HCT116 (cell line): ENCODE measurements at regions not wholly inside any gene's neighbourhood (a gene's known extent, or its start where the extent isn't known, plus 50 kb on each side); places are given as distances from the start of the nearest gene placed in this dataset.

Source experiments
- ATAC-seq: fragments of 200-7000 bp; cut with Tn5 transposase; 2 replicates; pipeline ENCODE4 v1.9.1; 2020; ENCODE audit warnings: mild to moderate bottlenecking, moderate library complexity
- BruUV-seq: library from RNA; stranded (reverse); fragments of 400-500 nt; replicated peaks from 2 replicates; lab custom pipeline; 2021; lab: Mats Ljungman, UMichigan
- CTCF ChIA-PET: fragments of 300-600 bp; sonication (Branson Sonifier 250); formaldehyde crosslinking; loops from one replicate; lab custom pipeline; 2021; ENCODE audit warnings: antibody characterized with exemption; lab: Charles Lee
- POLR2A ChIA-PET: fragments of 300-600, 350-600 bp; sonication (Branson Sonifier 250); formaldehyde crosslinking; loops from one replicate; lab custom pipeline; 2021; ENCODE audit warnings: antibody characterized with exemption; lab: Charles Lee
- RAD21 ChIA-PET, 2 experiments: fragments of 300-600 bp; sonication (Branson Sonifier 250); formaldehyde crosslinking; loops; one replicate each; lab custom pipeline; 2023; ENCODE audit warnings: low total read pairs in 2 of 2; ENCODE audit not compliant: uncharacterized antibody in 2 of 2, unreplicated experiment in 2 of 2, low non-redundant PET in 1 of 2; lab: Charles Lee
- DNase-seq: peaks from one replicate; pipeline ENCODE4 v3.0.0-alpha.2; 2010; ENCODE audit warnings: low read depth, low spot score
- H2AFZ ChIP-seq: fragments of 200-600 bp; shearing (Covaris generic), sonication (generic); 2 replicates; pipeline ENCODE4 v1.6.1; 2017; ENCODE audit warnings: low read depth, mixed run types, mixed read lengths, antibody characterized with exemption, low read length; ENCODE audit not compliant: poor library complexity, severe bottlenecking
- H3K27ac ChIP-seq: 2 replicates; pipeline ENCODE4 v1.5.1; 2012; ENCODE audit warnings: low read depth, low read length
- H3K27me3 ChIP-seq: fragments of 200-600 bp; sonication (generic); 2 replicates; pipeline ENCODE4 v1.6.1; 2016; ENCODE audit warnings: mixed run types, low read length, mixed read lengths; ENCODE audit not compliant: insufficient read depth
- H3K36me3 ChIP-seq, 2 experiments: fragments of 200-500 bp in 1 of 2; fragments of 200-600 bp in 1 of 2; sonication (Bioruptor generic) in 1 of 2; sonication (generic) in 1 of 2; 2 replicates each; pipeline versions ENCODE4 v1.5.1 to v1.6.1; 2014 to 2016; ENCODE audit warnings: low read length in 2 of 2, inconsistent platforms in 1 of 2, mixed read lengths in 1 of 2, mixed run types in 1 of 2; ENCODE audit not compliant: insufficient read depth in 2 of 2, control insufficient read depth in 1 of 2
- H3K4me1 ChIP-seq, 2 experiments: fragments of 200-600 bp in 1 of 2; sonication (generic) in 1 of 2; 2 replicates each; pipeline versions ENCODE4 v1.5.1 to v1.6.1; 2012 to 2017; ENCODE audit warnings: low read length in 2 of 2, inconsistent platforms in 1 of 2, mild to moderate bottlenecking in 1 of 2, mixed read lengths in 1 of 2, mixed run types in 1 of 2, moderate library complexity in 1 of 2; ENCODE audit not compliant: insufficient read depth in 2 of 2, control insufficient read depth in 1 of 2
- H3K4me2 ChIP-seq: fragments of 200-600 bp; sonication (generic); 2 replicates; pipeline ENCODE4 v1.6.1; 2017; ENCODE audit warnings: mixed run types, low read length, mixed read lengths
- H3K4me3 ChIP-seq, 2 experiments: fragments of 200-600 bp in 1 of 2; sonication (generic) in 1 of 2; replicated peaks in 1 of 2; 2 replicates each; pipeline ENCODE4 v1.5.1; 2011 to 2016; ENCODE audit warnings: low read length in 2 of 2, control low read depth in 1 of 2, low read depth in 1 of 2, mild to moderate bottlenecking in 1 of 2, mixed read lengths in 1 of 2, mixed run types in 1 of 2
- H3K79me2 ChIP-seq: fragments of 200-600 bp; sonication (generic); 2 replicates; pipeline ENCODE4 v1.6.1; 2017; ENCODE audit warnings: mild to moderate bottlenecking, mixed run types, low read length, moderate library complexity, mixed read lengths; ENCODE audit not compliant: insufficient read depth
- H3K9ac ChIP-seq: fragments of 200-600 bp; sonication (generic); 2 replicates; pipeline ENCODE4 v1.6.1; 2016; ENCODE audit warnings: low read length, mixed read lengths
- H3K9me2 ChIP-seq: fragments of 200-600 bp; sonication (generic), shearing (Covaris generic); 2 replicates; pipeline ENCODE4 v1.6.1; 2017; ENCODE audit warnings: mixed run types, mild to moderate bottlenecking, moderate library complexity; ENCODE audit not compliant: insufficient read depth
- H3K9me3 ChIP-seq, 2 experiments: fragments of 200-500 bp in 1 of 2; fragments of 200-600 bp in 1 of 2; sonication (Bioruptor generic) in 1 of 2; sonication (generic) in 1 of 2; 2 replicates each; pipeline ENCODE4 v1.6.1; 2014 to 2017; ENCODE audit warnings: low read length in 2 of 2, mixed read lengths in 2 of 2, inconsistent platforms in 1 of 2, low read depth in 1 of 2, mild to moderate bottlenecking in 1 of 2, mixed run types in 1 of 2, moderate library complexity in 1 of 2; ENCODE audit not compliant: control insufficient read depth in 1 of 2, insufficient read depth in 1 of 2
- H4K20me1 ChIP-seq: fragments of 200-600 bp; sonication (generic), shearing (Covaris generic); 2 replicates; pipeline ENCODE4 v1.6.1; 2017; ENCODE audit warnings: mixed run types, mild to moderate bottlenecking, moderate library complexity; ENCODE audit not compliant: insufficient read depth
- CTCF ChIP-seq, 3 experiments: fragments of 200-600 bp in 1 of 3; sonication (generic) in 1 of 3; IDR thresholded peaks in 2 of 3; conservative IDR thresholded peaks in 1 of 3; 2 replicates each; pipeline ENCODE4 v1.5.1; 2012 to 2017; ENCODE audit warnings: low read depth in 2 of 3, low read length in 2 of 3, antibody characterized with exemption in 1 of 3, borderline replicate concordance in 1 of 3, control low read depth in 1 of 3, mild to moderate bottlenecking in 1 of 3, mixed read lengths in 1 of 3, mixed run types in 1 of 3, moderate library complexity in 1 of 3; ENCODE audit not compliant: insufficient read depth in 1 of 3
- RAD21 ChIP-seq: IDR thresholded peaks from 2 replicates; pipeline ENCODE4 v1.6.1; 2012; ENCODE audit warnings: low read depth, mild to moderate bottlenecking
- ZBTB33 ChIP-seq: IDR thresholded peaks from 2 replicates; pipeline ENCODE4 v1.6.1; 2011; ENCODE audit warnings: mild to moderate bottlenecking, low read length, moderate library complexity; ENCODE audit not compliant: insufficient replicate concordance; ENCODE audit errors: extremely low read depth
- ZFX ChIP-seq: fragments of 450-650 bp; IDR thresholded peaks from 2 replicates; pipeline ENCODE4 v1.6.1; 2017
- intact Hi-C: fragments of 100-400 bp; cut with micrococcal nuclease; formaldehyde crosslinking; loops from 2 replicates; pipeline ENCODE4 v1.10.0; 2022

GRCh38 chr6:40308533-40309306 lies 278.4 kb downstream of the LRFN2 start:
- H3K4me3 ChIP-seq: no peak overlapping the region
- ATAC-seq: peak; percentile 90
- H3K36me3 ChIP-seq: no peaks in the 10 kb centered on the region
- DNase-seq: peak; percentile 13
- POLR2A ChIA-PET: no interaction called here
- no peak for TF ChIP-seq ZFX
- TF ChIP-seq CTCF (IDR thresholded peaks at IDR 0.05 in 2 of 3, conservative IDR thresholded peaks at IDR 0.05 in 1 of 3; ENCODE audit: borderline replicate concordance in 1 of 3, insufficient read depth in 1 of 3, low read depth in 2 of 3, low read length in 2 of 3): peak; percentile 45 to 94 (median 87); a peak in 5 of 6 replicates
- peak; percentile 61 for TF ChIP-seq RAD21
- TF ChIP-seq ZBTB33: no peak
- CTCF ChIA-PET: interaction anchor here (0.8 to 1.2 kb wide), 3 partner anchors 327 to 443 kb away, joined by 3 to 4 read pairs (median 4); no protein-coding TSS in a partner anchor
- intact Hi-C loops: loop anchor here (1.0 to 5.0 kb wide), 4 partner anchors 327 to 961 kb away; no protein-coding TSS in a partner anchor
- H2AFZ ChIP-seq: no peak overlapping the region
- RAD21 ChIA-PET: no interaction called here
- no TSS peak for BruUV-seq
- no peaks in the 10 kb centered on the region for H3K9me2 ChIP-seq
- no peaks in the 10 kb centered on the region for H3K4me1 ChIP-seq
- no peak overlapping the region for H3K4me2 ChIP-seq
- H3K9me3 ChIP-seq: no peaks in the 10 kb centered on the region
- H3K27ac ChIP-seq: no peak overlapping the region
- H3K9ac ChIP-seq: no peak overlapping the region
- no peaks in the 10 kb centered on the region for H3K79me2 ChIP-seq
- peaks cover 55% of the 10 kb centered on the region for H3K27me3 ChIP-seq
- H4K20me1 ChIP-seq: no peaks in the 10 kb centered on the region
